ENCODE measurements at regions not wholly inside any gene's neighbourhood (a gene's known extent, or its start where the extent isn't known, plus 50 kb on each side); places are given as distances from the start of the nearest gene placed in this dataset.

DNA sequence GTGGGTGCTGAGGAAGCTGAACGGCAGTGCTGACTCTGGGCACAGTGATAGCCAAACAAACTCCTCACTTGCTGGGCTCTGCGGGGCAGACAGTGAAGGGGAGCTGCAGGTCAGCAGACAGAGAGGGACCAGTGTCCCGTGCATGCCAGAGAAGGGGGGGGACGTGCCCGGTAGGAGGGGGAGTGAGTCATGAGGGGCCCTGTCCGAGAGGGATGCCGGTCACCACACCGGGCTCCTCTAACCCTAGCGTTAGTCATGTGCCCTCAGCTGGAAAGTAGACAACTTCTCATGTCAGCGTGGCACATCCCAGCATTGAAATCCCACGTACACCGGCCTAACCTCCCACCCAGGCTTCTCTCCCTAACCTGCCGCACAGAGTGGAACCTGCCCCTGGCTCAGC, 117.1 kb upstream of the DPP6 start:
- TF ChIP-seq CTCF (IDR thresholded peaks at IDR 0.05) (no peak), POLR2AphosphoS5 (IDR thresholded peaks at IDR 0.05) (no peak)

Measured in prostate gland (tissue), 2 donors.